SK-N-MC (cell line): ENCODE measurements at regions not wholly inside any gene's neighbourhood (a gene's known extent, or its start where the extent isn't known, plus 50 kb on each side); places are given as distances from the start of the nearest gene placed in this dataset.

ENCODE experiments used
- EZH2 ChIP-seq: fragments of 200-600 bp; sonication (generic); IDR thresholded peaks from one replicate; pipeline ENCODE4 v1.6.1; 2017; ENCODE audit warnings: antibody characterized with exemption
- POLR2AphosphoS5 ChIP-seq: IDR thresholded peaks from 2 replicates; pipeline ENCODE4 v1.6.1; 2012; ENCODE audit warnings: mild to moderate bottlenecking, low read depth, low read length, borderline replicate concordance

DNA sequence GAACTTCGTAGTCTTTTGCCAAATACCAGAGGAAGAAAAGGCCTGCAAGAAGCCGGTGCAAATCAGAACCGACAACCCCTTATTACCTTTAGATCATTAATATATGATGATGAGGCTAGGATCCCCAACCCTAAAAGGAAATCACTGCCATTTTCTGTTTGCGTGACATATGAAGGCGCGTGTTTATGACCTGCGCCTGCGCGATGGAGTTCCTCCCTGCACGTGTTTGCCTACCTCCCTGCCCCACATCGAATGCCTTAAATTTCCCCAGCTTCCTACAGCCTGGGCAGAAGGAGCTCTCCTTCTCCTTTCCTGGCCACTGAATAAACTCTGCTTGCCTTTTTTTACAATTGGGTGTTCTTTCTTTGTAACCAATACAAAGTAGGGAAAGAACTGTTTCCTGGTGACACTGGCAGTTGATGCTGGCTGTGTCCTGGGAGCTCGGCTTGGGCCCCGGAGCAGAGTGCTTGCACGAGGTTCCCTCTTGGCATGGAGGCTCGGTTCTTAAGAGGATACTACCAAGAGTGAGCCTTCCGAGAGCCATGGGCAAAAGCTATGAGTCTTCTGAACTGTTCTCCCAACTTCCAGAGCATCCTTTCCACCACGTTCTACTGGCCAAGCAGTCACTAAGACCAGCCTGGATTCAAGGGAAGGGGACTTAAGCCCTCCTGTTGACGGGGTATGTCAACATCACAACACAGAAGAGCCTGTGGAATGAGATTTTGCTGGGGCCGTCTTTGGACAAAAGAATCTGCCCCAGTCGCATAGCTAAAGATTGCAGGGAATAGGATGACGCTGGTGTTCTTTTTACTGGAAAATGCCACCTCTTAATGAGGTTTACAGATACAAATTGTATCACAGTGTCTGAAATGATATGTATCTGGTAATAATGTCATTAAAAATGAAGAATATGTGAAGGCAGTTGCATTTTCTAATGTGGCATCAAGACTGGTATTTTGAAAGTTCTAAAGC lies 179.8 kb downstream of the SH3BP4 start:
- TF ChIP-seq EZH2 (no peak), POLR2AphosphoS5 (no peak)
